Keratinocyte (primary cell): ENCODE measurements at regions not wholly inside any gene's neighbourhood (a gene's known extent, or its start where the extent isn't known, plus 50 kb on each side); places are given as distances from the start of the nearest gene placed in this dataset.

Source experiments
- CTCF ChIP-seq, 3 experiments: IDR thresholded peaks in 1 of 3; conservative IDR thresholded peaks in 1 of 3; optimal IDR thresholded peaks in 1 of 3; 2 replicates in 2 of 3; 3 replicates in 1 of 3; pipeline versions ENCODE3 to v1.5.1; 2011; ENCODE audit warnings: low read length in 3 of 3, mild to moderate bottlenecking in 3 of 3, moderate library complexity in 2 of 3, control low read depth in 1 of 3, inconsistent platforms in 1 of 3; ENCODE audit not compliant: insufficient read depth in 2 of 3; ENCODE audit errors: extremely low read depth in 1 of 3
- EZH2 ChIP-seq: IDR thresholded peaks from one replicate; pipeline ENCODE4 v1.6.1; 2012; ENCODE audit warnings: inconsistent platforms, mild to moderate bottlenecking, low read length, moderate library complexity

- TF ChIP-seq CTCF (optimal IDR thresholded peaks at IDR 0.05 in 1 of 3, IDR thresholded peaks at IDR 0.05 in 1 of 3, conservative IDR thresholded peaks at IDR 0.05 in 1 of 3; ENCODE audit: extremely low read depth in 1 of 3, insufficient read depth in 2 of 3, low read length in 3 of 3) (no peak), EZH2 (no peak)
Observed at GRCh38 chr5:171528036-171528435, 108.6 kb downstream of the FGF18 start.
